ENCODE measurements at regions not wholly inside any gene's neighbourhood (a gene's known extent, or its start where the extent isn't known, plus 50 kb on each side); places are given as distances from the start of the nearest gene placed in this dataset.

GRCh38 chr4:11698846-11699590, 270.3 kb upstream of the HS3ST1 start:
- TF ChIP-seq CTCF (IDR thresholded peaks at IDR 0.05) (no peak), ZFX (IDR thresholded peaks at IDR 0.05; ENCODE audit: borderline replicate concordance) (no peak)
- H3K27ac ChIP-seq: no peak overlapping the region

- no peak overlapping the region for H3K27ac ChIP-seq
Measured at GRCh38 chr4:11698033-11698432, 269.3 kb upstream of the HS3ST1 start.

GRCh38 chr4:11693693-11694092, 265.0 kb upstream of the HS3ST1 start:
- TF ChIP-seq ZFX (IDR thresholded peaks at IDR 0.05; ENCODE audit: borderline replicate concordance) (no peak), CTCF (IDR thresholded peaks at IDR 0.05) (no peak)
- no peak overlapping the region for H3K27ac ChIP-seq

More at GRCh38 chr4:11698033-11698432, 269.3 kb upstream of the HS3ST1 start:
- no peak for TF ChIP-seq CTCF (IDR thresholded peaks at IDR 0.05)
- no peak for TF ChIP-seq ZFX (IDR thresholded peaks at IDR 0.05; ENCODE audit: borderline replicate concordance)

GRCh38 chr4:11691236-11691635, 262.5 kb upstream of the HS3ST1 start:
- H3K27ac ChIP-seq: no peak overlapping the region
- TF ChIP-seq ZFX (IDR thresholded peaks at IDR 0.05; ENCODE audit: borderline replicate concordance): no peak
- TF ChIP-seq CTCF (IDR thresholded peaks at IDR 0.05): no peak

- TF ChIP-seq CTCF (IDR thresholded peaks at IDR 0.05): no peak
- no peak for TF ChIP-seq ZFX (IDR thresholded peaks at IDR 0.05; ENCODE audit: borderline replicate concordance)
- H3K27ac ChIP-seq: no peak overlapping the region
Measured at GRCh38 chr4:11687727-11688126, 259.0 kb upstream of the HS3ST1 start.

- TF ChIP-seq CTCF (IDR thresholded peaks at IDR 0.05): no peak
- no peak for TF ChIP-seq ZFX (IDR thresholded peaks at IDR 0.05; ENCODE audit: borderline replicate concordance)
- H3K27ac ChIP-seq: no peak overlapping the region
Measured at GRCh38 chr4:11685481-11685880, 256.8 kb upstream of the HS3ST1 start.

- no peak overlapping the region for H3K27ac ChIP-seq
- TF ChIP-seq CTCF (IDR thresholded peaks at IDR 0.05) (no peak), ZFX (IDR thresholded peaks at IDR 0.05; ENCODE audit: borderline replicate concordance) (no peak)
Measured at GRCh38 chr4:11675051-11675800, 246.5 kb upstream of the HS3ST1 start.
